ENCODE measurements at regions not wholly inside any gene's neighbourhood (a gene's known extent, or its start where the extent isn't known, plus 50 kb on each side); places are given as distances from the start of the nearest gene placed in this dataset.

DNA sequence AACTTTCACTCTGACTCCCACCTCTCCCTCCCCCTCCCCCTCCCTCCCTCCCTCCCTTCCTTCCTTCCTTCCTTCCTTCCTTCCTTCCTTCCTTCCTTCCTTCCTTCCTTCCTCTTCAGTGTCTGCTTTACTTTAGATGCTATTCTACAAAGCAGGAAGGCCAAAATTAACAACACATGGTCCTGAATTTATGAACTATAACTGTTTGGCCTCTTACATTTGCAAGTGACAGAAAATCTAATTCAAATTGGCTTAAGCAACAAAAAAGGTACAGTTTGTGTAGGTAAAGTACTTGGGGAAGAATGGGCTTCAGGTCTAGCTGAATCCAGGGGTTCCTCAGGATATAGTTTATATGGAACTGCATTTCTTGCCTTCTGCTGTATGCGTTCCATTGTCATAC lies 673.0 kb downstream of the AACS start:
- TF ChIP-seq, protein P1, sequence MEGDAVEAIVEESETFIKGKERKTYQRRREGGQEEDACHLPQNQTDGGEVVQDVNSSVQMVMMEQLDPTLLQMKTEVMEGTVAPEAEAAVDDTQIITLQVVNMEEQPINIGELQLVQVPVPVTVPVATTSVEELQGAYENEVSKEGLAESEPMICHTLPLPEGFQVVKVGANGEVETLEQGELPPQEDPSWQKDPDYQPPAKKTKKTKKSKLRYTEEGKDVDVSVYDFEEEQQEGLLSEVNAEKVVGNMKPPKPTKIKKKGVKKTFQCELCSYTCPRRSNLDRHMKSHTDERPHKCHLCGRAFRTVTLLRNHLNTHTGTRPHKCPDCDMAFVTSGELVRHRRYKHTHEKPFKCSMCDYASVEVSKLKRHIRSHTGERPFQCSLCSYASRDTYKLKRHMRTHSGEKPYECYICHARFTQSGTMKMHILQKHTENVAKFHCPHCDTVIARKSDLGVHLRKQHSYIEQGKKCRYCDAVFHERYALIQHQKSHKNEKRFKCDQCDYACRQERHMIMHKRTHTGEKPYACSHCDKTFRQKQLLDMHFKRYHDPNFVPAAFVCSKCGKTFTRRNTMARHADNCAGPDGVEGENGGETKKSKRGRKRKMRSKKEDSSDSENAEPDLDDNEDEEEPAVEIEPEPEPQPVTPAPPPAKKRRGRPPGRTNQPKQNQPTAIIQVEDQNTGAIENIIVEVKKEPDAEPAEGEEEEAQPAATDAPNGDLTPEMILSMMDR (IDR thresholded peaks at IDR 0.05): no peak
- TF ChIP-seq POLR2A (IDR thresholded peaks at IDR 0.05): no peak
